T47D (cell line): ENCODE measurements at regions not wholly inside any gene's neighbourhood (a gene's known extent, or its start where the extent isn't known, plus 50 kb on each side); places are given as distances from the start of the nearest gene placed in this dataset.
A peak's percentile ranks its signal among the peaks of the same experiment; 100 is the strongest.

Experiments
- DNase-seq, 2 experiments: peaks; one replicate each; pipeline versions ENCODE4 v3.0.0 to v3.0.0-alpha.2; 2011 to 2012; ENCODE audit warnings: low read depth in 1 of 2, low spot score in 1 of 2
- JUND ChIP-seq: IDR thresholded peaks from 2 replicates; pipeline ENCODE4 v1.6.1; 2012; ENCODE audit warnings: low read depth
- in situ Hi-C: cut with HindIII; loops from 2 replicates; pipeline ENCODE4 v1.10.0; 2016; ENCODE audit warnings: low sequenced_read_pairs, low pct_unique_long_range_greater_than_20kb

GRCh38 chr1:194598098-194598497, 1411.7 kb upstream of the B3GALT2 start:
- no peak for TF ChIP-seq JUND
- in situ Hi-C loops, result no loop called here
- DNase-seq, result peak in 1 of 2 experiments; percentile 45

DNA sequence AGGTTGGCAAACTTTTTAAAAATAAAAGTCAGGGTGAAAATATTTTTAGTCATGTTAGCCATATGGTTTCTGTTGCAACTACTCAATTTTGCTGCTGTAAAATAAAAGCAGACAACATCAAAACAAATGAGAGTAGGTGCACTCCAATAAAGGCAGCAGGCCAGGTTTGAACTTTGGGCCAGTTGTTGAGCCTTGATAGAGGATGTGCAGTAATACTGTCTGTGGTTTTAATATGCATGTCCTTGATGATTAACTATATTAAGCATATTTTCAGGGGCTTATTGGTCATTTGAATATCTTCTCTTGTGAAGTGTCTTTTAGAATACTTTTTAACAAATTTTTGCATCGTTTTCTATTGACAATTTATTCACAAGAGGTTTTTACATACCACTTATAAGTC, 1399.9 kb upstream of the B3GALT2 start:
- TF ChIP-seq JUND, result no peak
- DNase-seq, result no peak
- in situ Hi-C loops, result no loop called here

- in situ Hi-C loops, result no loop called here
- TF ChIP-seq JUND, result no peak
- DNase-seq, result no peak
These were observed 1397.6 kb upstream of the B3GALT2 start for GRCh38 chr1:194584052-194584451.

GRCh38 chr1:194570476-194570875, 1384.1 kb upstream of the B3GALT2 start:
- no peak for TF ChIP-seq JUND
- in situ Hi-C loops, result no loop called here
- DNase-seq, result peak in 1 of 2 experiments; percentile 27

DNA sequence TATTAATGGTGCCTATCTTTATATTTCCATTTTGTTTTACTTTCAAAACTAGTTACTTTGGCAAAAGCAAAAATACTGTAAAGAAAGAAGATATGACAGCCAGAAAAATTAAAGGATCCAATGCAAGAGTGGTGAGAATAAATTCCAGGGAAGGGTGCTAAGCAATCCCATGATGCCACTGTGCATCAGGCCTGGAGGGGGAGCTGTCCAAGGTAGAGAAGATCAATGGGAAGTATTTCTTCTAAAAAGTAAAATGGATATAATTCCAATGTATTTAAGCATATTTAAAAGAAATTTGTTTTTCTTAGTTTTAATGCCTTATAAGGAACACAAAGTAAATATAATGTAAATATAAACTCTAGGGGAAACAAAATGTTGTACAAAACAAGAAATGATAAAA, 1382.2 kb upstream of the B3GALT2 start:
- no peak for TF ChIP-seq JUND
- DNase-seq, result peak in 1 of 2 experiments; percentile 42
- in situ Hi-C loops, result no loop called here

GRCh38 chr1:194548071-194548470, 1361.7 kb upstream of the B3GALT2 start:
- in situ Hi-C loops, result no loop called here
- TF ChIP-seq JUND, result no peak
- DNase-seq, result no peak

DNA sequence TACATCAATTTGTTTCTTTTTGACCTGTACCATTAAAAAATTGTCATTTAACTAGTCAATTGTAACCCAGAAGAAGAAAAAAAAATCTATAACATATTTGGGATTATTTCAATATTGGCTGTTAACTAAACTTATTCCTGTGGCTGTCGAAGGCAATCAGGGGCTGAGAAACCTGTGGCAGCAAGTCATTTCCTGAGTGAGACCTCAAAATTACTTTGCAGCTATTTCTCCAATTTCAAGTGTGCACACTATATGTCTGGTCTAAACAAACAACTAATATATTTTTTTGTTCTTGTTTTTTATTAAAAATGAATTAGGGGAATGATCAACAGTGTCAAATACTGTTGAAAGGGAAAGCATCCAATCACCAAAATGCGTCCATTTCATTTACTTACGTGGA, 1357.6 kb upstream of the B3GALT2 start:
- TF ChIP-seq JUND, result no peak
- in situ Hi-C loops, result no loop called here
- DNase-seq, result no peak

- no peak for TF ChIP-seq JUND
- DNase-seq, result peak in 1 of 2 experiments; percentile 43
- in situ Hi-C loops, result no loop called here
These were observed 1352.0 kb upstream of the B3GALT2 start for GRCh38 chr1:194538453-194538852.

GRCh38 chr1:194537521-194537920, 1351.1 kb upstream of the B3GALT2 start:
- in situ Hi-C loops, result no loop called here

DNA sequence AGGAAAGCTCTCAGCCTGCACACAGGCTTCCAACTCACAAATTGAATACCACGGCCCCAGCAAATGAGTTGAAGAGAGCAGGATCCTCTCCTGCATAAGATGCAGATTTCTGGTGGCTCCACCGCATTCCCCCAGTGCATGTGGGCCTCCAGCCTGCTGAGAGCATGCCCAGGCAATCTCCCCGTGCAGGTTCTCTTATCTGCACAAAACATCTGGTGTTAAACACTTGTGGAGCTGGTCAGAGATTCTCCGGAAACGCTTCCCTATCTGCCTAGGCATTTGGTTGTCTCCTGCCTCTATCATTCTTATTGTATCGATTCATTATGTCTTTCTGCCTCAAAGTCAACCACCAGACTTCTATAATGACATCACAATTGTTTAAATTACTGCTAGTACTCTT, 1349.0 kb upstream of the B3GALT2 start:
- DNase-seq, result peak in 1 of 2 experiments; percentile 48
- TF ChIP-seq JUND, result no peak
- in situ Hi-C loops, result no loop called here

More at GRCh38 chr1:194537521-194537920, 1351.1 kb upstream of the B3GALT2 start:
- no peak for TF ChIP-seq JUND
- DNase-seq, result no peak

DNA sequence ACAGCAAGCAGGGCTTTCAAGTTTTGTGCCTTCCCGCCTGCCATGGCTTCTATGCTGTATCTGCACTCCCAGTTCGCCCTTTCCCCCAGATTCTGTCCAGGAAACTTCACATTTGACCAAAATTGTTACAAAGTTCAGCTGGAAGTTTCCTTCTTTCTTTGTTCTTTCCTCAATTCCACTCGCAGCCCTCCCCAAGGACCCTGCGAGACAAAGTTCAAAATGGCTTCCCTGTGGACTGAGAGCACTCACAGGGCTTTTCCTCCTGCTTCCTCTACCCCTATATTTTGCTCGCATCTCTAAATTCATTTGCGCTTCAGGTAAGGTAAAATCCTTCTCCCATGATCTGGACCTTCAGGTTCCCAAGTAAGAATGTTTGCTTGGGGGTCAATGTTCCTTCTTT, 1348.4 kb upstream of the B3GALT2 start:
- no peak for DNase-seq
- in situ Hi-C loops, result no loop called here
- TF ChIP-seq JUND, result no peak

DNA sequence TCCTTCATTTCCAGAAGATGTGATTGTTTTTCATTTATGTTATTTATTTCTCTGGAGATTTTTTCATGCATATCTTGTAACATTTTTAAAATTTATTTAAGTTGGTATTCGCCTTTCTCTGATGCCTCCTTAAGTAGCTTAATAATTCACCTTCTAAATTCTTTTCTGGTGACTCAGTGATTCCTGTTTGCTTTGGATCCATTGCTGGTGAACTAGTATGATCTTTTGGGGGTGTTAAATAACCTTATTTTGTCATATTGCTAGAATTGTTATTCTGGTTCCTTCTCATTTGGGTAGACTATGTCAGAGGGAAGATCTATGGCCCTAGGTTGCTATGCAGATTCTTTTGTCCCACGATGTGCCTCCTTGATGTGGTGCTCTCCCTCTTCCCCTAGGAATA, 1347.2 kb upstream of the B3GALT2 start:
- no peak for DNase-seq
- TF ChIP-seq JUND, result no peak
- in situ Hi-C loops, result no loop called here

GRCh38 chr1:194517567-194517966, 1331.2 kb upstream of the B3GALT2 start:
- in situ Hi-C loops, result no loop called here
- TF ChIP-seq JUND, result no peak
- no peak for DNase-seq

DNA sequence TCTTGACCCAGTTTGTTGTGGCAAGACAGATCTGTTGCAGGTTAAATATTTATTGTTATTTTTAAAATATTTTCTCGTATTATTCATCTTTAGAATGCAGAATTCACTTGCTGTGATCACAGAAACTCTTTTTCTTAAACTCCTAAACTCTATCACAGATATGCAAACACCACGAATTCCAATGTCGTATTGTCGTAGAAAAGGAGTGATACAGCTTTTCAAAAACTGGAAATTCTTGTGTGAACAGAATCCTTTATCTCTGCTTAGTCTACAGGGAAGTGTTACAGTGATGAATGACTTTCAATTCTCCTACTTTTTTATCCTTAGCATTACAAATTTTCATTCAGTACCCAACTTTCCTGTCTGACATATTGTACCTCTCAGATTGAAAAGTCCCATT, 1329.5 kb upstream of the B3GALT2 start:
- in situ Hi-C loops, result no loop called here
- TF ChIP-seq JUND, result no peak
- no peak for DNase-seq
